Stimulated activated naive B cell treated with anti-CD40 and anti-IgM and Interleukin-4, amounts not matched to agents 10 μg/mL and 1 μg/mL and 100 μg/mL, for 72 hours (primary cell): ENCODE measurements at regions not wholly inside any gene's neighbourhood (a gene's known extent, or its start where the extent isn't known, plus 50 kb on each side); places are given as distances from the start of the nearest gene placed in this dataset.

ENCODE experiments used
- ATAC-seq, 2 donors: fragments of 150-1000 bp; cut with Tn5 transposase; replicated peaks; 2 replicates each; pipeline ENCODE4 v1.10.0; 2021; ENCODE audit warnings: moderate library complexity in 1 of 2
- DNase-seq: peaks from one replicate; pipeline ENCODE4 v3.0.0; 2021
- H3K27ac Mint-ChIP-seq: one replicate; pipeline ENCODE4 v1.8.0; 2022; ENCODE audit warnings: mild to moderate bottlenecking, mixed read lengths
- H3K27me3 Mint-ChIP-seq, 2 donors: one replicate each; pipeline ENCODE4 v1.8.0; 2022; ENCODE audit warnings: mixed read lengths in 2 of 2
- H3K36me3 Mint-ChIP-seq, 2 donors: one replicate each; pipeline ENCODE4 v1.8.0; 2022; ENCODE audit warnings: mixed read lengths in 2 of 2, mild to moderate bottlenecking in 1 of 2
- H3K4me1 Mint-ChIP-seq, 2 donors: one replicate each; pipeline ENCODE4 v1.8.0; 2022; ENCODE audit warnings: mixed read lengths in 2 of 2, mild to moderate bottlenecking in 1 of 2
- H3K4me3 Mint-ChIP-seq, 2 donors: one replicate each; pipeline ENCODE4 v1.8.0; 2022; ENCODE audit warnings: mild to moderate bottlenecking in 2 of 2, mixed read lengths in 2 of 2, moderate library complexity in 1 of 2
- H3K9me3 Mint-ChIP-seq, 2 donors: one replicate each; pipeline ENCODE4 v1.8.0; 2022; ENCODE audit warnings: mixed read lengths in 2 of 2, mild to moderate bottlenecking in 1 of 2

- Mint-ChIP-seq H3K27me3 (no peaks in the 10 kb centered on the region), H3K4me3 (no peak overlapping the region), H3K27ac (no peak overlapping the region), H3K36me3 (no peaks in the 10 kb centered on the region), H3K9me3 (peaks cover 0 to 6% of the 10 kb centered on the region in 2 donors), H3K4me1 (no peaks in the 10 kb centered on the region)
- DNase-seq (no peak), ATAC-seq (no peak)
These were observed 56.5 kb upstream of the COL3A1 start for GRCh38 chr2:188917632-188918031.

- Mint-ChIP-seq H3K27ac (no peak overlapping the region), H3K36me3 (no peaks in the 10 kb centered on the region), H3K27me3 (no peaks in the 10 kb centered on the region), H3K9me3 (peaks cover 1 to 11% of the 10 kb centered on the region in 2 donors), H3K4me3 (no peak overlapping the region), H3K4me1 (no peaks in the 10 kb centered on the region)
- DNase-seq (no peak), ATAC-seq (peak in 1 of 2 donors; percentile 16)
These were observed 54.3 kb upstream of the COL3A1 start for GRCh38 chr2:188919824-188920223.

- Mint-ChIP-seq H3K27ac (no peak overlapping the region), H3K4me1 (no peaks in the 10 kb centered on the region), H3K9me3 (peaks cover 6 to 11% of the 10 kb centered on the region in 2 donors), H3K36me3 (no peaks in the 10 kb centered on the region), H3K4me3 (no peak overlapping the region), H3K27me3 (no peaks in the 10 kb centered on the region)
- no peak for DNase-seq
- ATAC-seq = no peak
These were observed 52.0 kb upstream of the COL3A1 start for GRCh38 chr2:188922191-188922590.
